ENCODE measurements at regions not wholly inside any gene's neighbourhood (a gene's known extent, or its start where the extent isn't known, plus 50 kb on each side); places are given as distances from the start of the nearest gene placed in this dataset.

- 72 to 82% methylated on average over 7 to 9 of the region's 9 CpGs for whole genome bisulfite sequencing, 2 experiments (ENCODE audit: insufficient coverage in 1 of 2, insufficient read length in 1 of 2)
- Histone ChIP-seq H3K9me3 (ENCODE audit: control insufficient read depth, low read length) (no peaks in the 10 kb centered on the region), H3K27me3 (ENCODE audit: control insufficient read depth, insufficient read depth, low read length, poor library complexity, severe bottlenecking) (no peaks in the 10 kb centered on the region), H3K36me3 (ENCODE audit: control insufficient read depth, insufficient read depth, low read length) (no peaks in the 10 kb centered on the region), H3K4me1 (ENCODE audit: control insufficient read depth, insufficient read depth, low read length) (no peaks in the 10 kb centered on the region), H3K27ac (ENCODE audit: low read depth, low read length) (no peak overlapping the region), H3K4me3 (ENCODE audit: low read length) (no peak overlapping the region), H3K9ac (ENCODE audit: extremely low read depth, low read length, poor library complexity, severe bottlenecking) (no peak overlapping the region)
- Mint-ChIP-seq H3K4me3 (no peak overlapping the region), H3K27me3 (ENCODE audit: insufficient read depth) (no peaks in the 10 kb centered on the region), H3K9me3 (no peaks in the 10 kb centered on the region), H3K27ac (no peak overlapping the region), H3K36me3 (ENCODE audit: low read depth) (no peaks in the 10 kb centered on the region), H3K4me1 (no peaks in the 10 kb centered on the region)
- TF ChIP-seq, protein P1, sequence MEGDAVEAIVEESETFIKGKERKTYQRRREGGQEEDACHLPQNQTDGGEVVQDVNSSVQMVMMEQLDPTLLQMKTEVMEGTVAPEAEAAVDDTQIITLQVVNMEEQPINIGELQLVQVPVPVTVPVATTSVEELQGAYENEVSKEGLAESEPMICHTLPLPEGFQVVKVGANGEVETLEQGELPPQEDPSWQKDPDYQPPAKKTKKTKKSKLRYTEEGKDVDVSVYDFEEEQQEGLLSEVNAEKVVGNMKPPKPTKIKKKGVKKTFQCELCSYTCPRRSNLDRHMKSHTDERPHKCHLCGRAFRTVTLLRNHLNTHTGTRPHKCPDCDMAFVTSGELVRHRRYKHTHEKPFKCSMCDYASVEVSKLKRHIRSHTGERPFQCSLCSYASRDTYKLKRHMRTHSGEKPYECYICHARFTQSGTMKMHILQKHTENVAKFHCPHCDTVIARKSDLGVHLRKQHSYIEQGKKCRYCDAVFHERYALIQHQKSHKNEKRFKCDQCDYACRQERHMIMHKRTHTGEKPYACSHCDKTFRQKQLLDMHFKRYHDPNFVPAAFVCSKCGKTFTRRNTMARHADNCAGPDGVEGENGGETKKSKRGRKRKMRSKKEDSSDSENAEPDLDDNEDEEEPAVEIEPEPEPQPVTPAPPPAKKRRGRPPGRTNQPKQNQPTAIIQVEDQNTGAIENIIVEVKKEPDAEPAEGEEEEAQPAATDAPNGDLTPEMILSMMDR (conservative IDR thresholded peaks at IDR 0.05) = no peak
- DNase-seq = no peak
These were observed 244.3 kb downstream of the PTTG2 start for GRCh38 chr4:38204339-38205035.

DNA sequence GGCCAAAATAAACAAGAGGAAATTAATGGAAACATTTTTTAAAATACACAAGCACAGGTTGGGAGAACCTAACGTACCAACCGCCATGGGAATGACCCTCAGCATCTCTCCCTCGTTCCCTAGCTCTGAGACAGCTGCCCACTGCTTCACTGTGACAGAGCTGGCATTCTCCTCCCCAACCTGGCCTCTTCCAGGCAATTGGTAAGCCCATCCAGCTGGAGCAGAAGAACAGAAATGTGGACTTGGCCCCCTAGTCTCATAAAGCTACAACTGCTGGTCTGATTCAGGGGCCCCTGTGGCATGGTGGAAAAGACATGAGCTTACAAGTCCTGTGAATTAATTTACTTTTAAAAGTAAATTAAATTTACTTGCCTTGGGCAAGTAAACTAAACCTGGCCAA lies 245.1 kb downstream of the PTTG2 start:
- H3K9me3 ChIP-seq (ENCODE audit: control insufficient read depth, low read length) = no peaks in the 10 kb centered on the region
- WGBS, 2 experiments (ENCODE audit: insufficient coverage in 1 of 2, insufficient read length in 1 of 2) = 58 to 73% methylated on average over 3 of the region's 3 CpGs
- Mint-ChIP-seq H3K4me1 (peaks cover 1% of the 10 kb centered on the region), H3K36me3 (ENCODE audit: low read depth) (no peaks in the 10 kb centered on the region), H3K9me3 (peaks cover under 1% of the 10 kb centered on the region), H3K27ac (no peak overlapping the region), H3K4me3 (no peak overlapping the region), H3K27me3 (ENCODE audit: insufficient read depth) (no peaks in the 10 kb centered on the region)
- no peak overlapping the region for H3K4me3 ChIP-seq (ENCODE audit: low read length)
- no peaks in the 10 kb centered on the region for H3K27me3 ChIP-seq (ENCODE audit: control insufficient read depth, insufficient read depth, low read length, poor library complexity, severe bottlenecking)
- TF ChIP-seq, protein P1 (conservative IDR thresholded peaks at IDR 0.05) = no peak
- no peaks in the 10 kb centered on the region for H3K36me3 ChIP-seq (ENCODE audit: control insufficient read depth, insufficient read depth, low read length)
- no peaks in the 10 kb centered on the region for H3K4me1 ChIP-seq (ENCODE audit: control insufficient read depth, insufficient read depth, low read length)
- no peak for DNase-seq
- H3K27ac ChIP-seq (ENCODE audit: low read depth, low read length) = no peak overlapping the region
- no peak overlapping the region for H3K9ac ChIP-seq (ENCODE audit: extremely low read depth, low read length, poor library complexity, severe bottlenecking)

DNA sequence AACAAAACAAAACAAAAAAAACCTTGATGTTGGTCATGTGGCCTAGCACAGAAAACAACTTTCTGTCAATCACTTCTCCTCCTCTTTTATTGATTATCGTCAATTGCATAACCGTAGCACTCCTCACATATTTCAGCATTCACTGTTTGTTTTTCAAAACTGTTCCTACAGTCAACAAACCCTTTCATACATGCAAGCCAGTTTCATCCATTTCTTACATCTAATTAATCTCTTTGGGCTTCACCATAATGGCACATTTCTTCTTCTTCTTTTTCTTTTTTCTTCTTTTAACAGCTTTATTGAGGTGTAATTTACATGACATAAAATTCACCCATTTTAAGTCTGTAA lies 246.9 kb downstream of the PTTG2 start:
- Histone ChIP-seq H3K9ac (ENCODE audit: extremely low read depth, low read length, poor library complexity, severe bottlenecking) (no peak overlapping the region), H3K9me3 (ENCODE audit: control insufficient read depth, low read length) (no peaks in the 10 kb centered on the region), H3K36me3 (ENCODE audit: control insufficient read depth, insufficient read depth, low read length) (no peaks in the 10 kb centered on the region), H3K4me1 (ENCODE audit: control insufficient read depth, insufficient read depth, low read length) (no peaks in the 10 kb centered on the region), H3K27me3 (ENCODE audit: control insufficient read depth, insufficient read depth, low read length, poor library complexity, severe bottlenecking) (no peaks in the 10 kb centered on the region), H3K27ac (ENCODE audit: low read depth, low read length) (no peak overlapping the region), H3K4me3 (ENCODE audit: low read length) (no peak overlapping the region)
- H3K4me1 Mint-ChIP-seq = peaks cover 9% of the 10 kb centered on the region
- TF ChIP-seq, protein P1 (conservative IDR thresholded peaks at IDR 0.05) = no peak
- H3K27me3 Mint-ChIP-seq (ENCODE audit: insufficient read depth) = no peaks in the 10 kb centered on the region
- no peak overlapping the region for H3K4me3 Mint-ChIP-seq
- H3K9me3 Mint-ChIP-seq = peaks cover 3% of the 10 kb centered on the region
- no peak overlapping the region for H3K27ac Mint-ChIP-seq
- no peaks in the 10 kb centered on the region for H3K36me3 Mint-ChIP-seq (ENCODE audit: low read depth)
- DNase-seq = no peak
- 94 to 97% methylated on average over 2 of the region's 2 CpGs for WGBS, 2 experiments (ENCODE audit: insufficient coverage in 1 of 2, insufficient read length in 1 of 2)

All from endodermal cell (in vitro differentiated cells).